Right lobe of liver (tissue), 6 donors: ENCODE measurements at regions not wholly inside any gene's neighbourhood (a gene's known extent, or its start where the extent isn't known, plus 50 kb on each side); places are given as distances from the start of the nearest gene placed in this dataset.

Experiments
- ATAC-seq, 4 donors: fragments of 200-7000 bp; cut with Tn5 transposase; one replicate each; pipeline ENCODE4 v1.9.1; 2020; ENCODE audit warnings: mild to moderate bottlenecking in 4 of 4, moderate library complexity in 4 of 4
- DNase-seq, 3 donors: peaks; one replicate each; pipeline ENCODE4 v3.0.0-alpha.2; 2020
- H3K27ac ChIP-seq, 3 donors: fragments of 200-600 bp; one replicate each; pipeline ENCODE4 v1.8.0; 2022
- H3K27me3 ChIP-seq, 2 donors: fragments of 200-600 bp; one replicate each; pipeline ENCODE4 v1.8.0; 2022
- H3K36me3 ChIP-seq, 4 donors: fragments of 200-600 bp; sonication (generic) in 1 of 4; one replicate each; pipeline versions ENCODE4 v1.5.1 to v1.8.0; 2017 to 2022; ENCODE audit warnings: control low read depth in 1 of 4
- H3K4me1 ChIP-seq, 4 donors: fragments of 200-600 bp; sonication (generic) in 1 of 4; one replicate each; pipeline versions ENCODE4 v1.5.1 to v1.8.0; 2017 to 2022; ENCODE audit warnings: control low read depth in 1 of 4
- H3K4me3 ChIP-seq, 3 donors: fragments of 200-600 bp; one replicate each; pipeline ENCODE4 v1.8.0; 2022
- H3K9me3 ChIP-seq, 4 donors: fragments of 200-600 bp; sonication (generic) in 1 of 4; one replicate each; pipeline versions ENCODE4 v1.5.1 to v1.8.0; 2017 to 2022; ENCODE audit warnings: control low read depth in 1 of 4
- POLR2A ChIP-seq: fragments of 450-650 bp; IDR thresholded peaks from one replicate; pipeline ENCODE4 v1.6.1; 2017; ENCODE audit warnings: antibody characterized with exemption, mild to moderate bottlenecking
- WGBS: methylation state at CpG from one replicate; pipeline ENCODE4 v1.1.6; 2018; ENCODE audit warnings: low coverage, low lambda C conversion rate; ENCODE audit not compliant: insufficient coverage; ENCODE audit errors: missing lambda C conversion rate; 5-methylcytosine and 5-hydroxymethylcytosine counted together
- intact Hi-C, 2 donors: fragments of 100-400 bp; cut with DNase I; formaldehyde crosslinking; loops; one replicate each; pipeline versions ENCODE4 v1.11.2 to v1.14.1; 2022
- TF ChIP-seq, protein P1 (sequence below), 4 donors: fragments of 200-600 bp in 3 of 4; fragments of 450-650 bp in 1 of 4; IDR thresholded peaks; one replicate each; pipeline versions ENCODE4 v1.5.1 to v1.8.0; 2016 to 2022; ENCODE audit warnings: antibody characterized with exemption in 4 of 4, mild to moderate bottlenecking in 2 of 4
- donor health status: DM: no; HTN: yes; CAD: no.
- donor health status: DM: no; HTN: no; CAD: no.
- donor health status: DM: no; HTN: no; CAD: no.
- donor health status: DM: no; HTN: yes; CAD: no.
- donor health status: DM: no; HTN: yes; CAD: no.

DNA sequence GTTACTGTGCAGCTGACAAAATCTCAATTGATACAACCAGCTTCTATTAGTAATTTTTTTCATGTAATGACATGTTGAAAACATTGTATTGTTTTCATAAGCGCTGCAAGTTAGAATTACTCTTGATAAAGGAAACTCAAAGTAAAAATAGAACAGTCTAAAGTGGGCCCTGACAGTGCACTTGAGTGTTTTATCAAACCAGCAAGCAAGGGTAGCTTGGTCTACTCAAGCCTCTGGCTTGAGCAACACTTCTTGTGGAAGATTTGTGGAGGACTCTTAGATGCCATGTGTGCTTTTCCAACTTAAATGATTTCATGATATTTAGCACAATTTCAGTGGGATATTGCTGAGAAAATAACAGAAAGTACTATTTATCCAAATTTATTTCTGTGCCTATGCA lies 575.7 kb upstream of the ZNF717 start:
- 63% methylated on average over 1 of the region's 1 CpG for WGBS

GRCh38 chr3:76362643-76363042 lies 577.3 kb upstream of the ZNF717 start:
- H3K9me3 ChIP-seq, result no peaks in the 10 kb centered on the region
- H3K27me3 ChIP-seq, result no peaks in the 10 kb centered on the region
- no peaks in the 10 kb centered on the region for H3K4me1 ChIP-seq
- intact Hi-C loops, result no loop called here
- H3K36me3 ChIP-seq, result no peaks in the 10 kb centered on the region
- 53% methylated on average over 6 of the region's 6 CpGs for WGBS
- ATAC-seq, result no peak
- no peak overlapping the region for H3K27ac ChIP-seq
- TF ChIP-seq, protein P1, sequence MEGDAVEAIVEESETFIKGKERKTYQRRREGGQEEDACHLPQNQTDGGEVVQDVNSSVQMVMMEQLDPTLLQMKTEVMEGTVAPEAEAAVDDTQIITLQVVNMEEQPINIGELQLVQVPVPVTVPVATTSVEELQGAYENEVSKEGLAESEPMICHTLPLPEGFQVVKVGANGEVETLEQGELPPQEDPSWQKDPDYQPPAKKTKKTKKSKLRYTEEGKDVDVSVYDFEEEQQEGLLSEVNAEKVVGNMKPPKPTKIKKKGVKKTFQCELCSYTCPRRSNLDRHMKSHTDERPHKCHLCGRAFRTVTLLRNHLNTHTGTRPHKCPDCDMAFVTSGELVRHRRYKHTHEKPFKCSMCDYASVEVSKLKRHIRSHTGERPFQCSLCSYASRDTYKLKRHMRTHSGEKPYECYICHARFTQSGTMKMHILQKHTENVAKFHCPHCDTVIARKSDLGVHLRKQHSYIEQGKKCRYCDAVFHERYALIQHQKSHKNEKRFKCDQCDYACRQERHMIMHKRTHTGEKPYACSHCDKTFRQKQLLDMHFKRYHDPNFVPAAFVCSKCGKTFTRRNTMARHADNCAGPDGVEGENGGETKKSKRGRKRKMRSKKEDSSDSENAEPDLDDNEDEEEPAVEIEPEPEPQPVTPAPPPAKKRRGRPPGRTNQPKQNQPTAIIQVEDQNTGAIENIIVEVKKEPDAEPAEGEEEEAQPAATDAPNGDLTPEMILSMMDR (IDR thresholded peaks at IDR 0.05), result no peak
- no peak for TF ChIP-seq POLR2A
- no peak for DNase-seq
- no peak overlapping the region for H3K4me3 ChIP-seq

More for the DNA sequence above, 575.7 kb upstream of the ZNF717 start:
- H3K9me3 ChIP-seq, result no peaks in the 10 kb centered on the region
- intact Hi-C loops, result no loop called here
- no peak overlapping the region for H3K27ac ChIP-seq
- TF ChIP-seq POLR2A, result no peak
- TF ChIP-seq, protein P1 (IDR thresholded peaks at IDR 0.05), result no peak
- no peaks in the 10 kb centered on the region for H3K4me1 ChIP-seq
- no peak for DNase-seq
- no peaks in the 10 kb centered on the region for H3K36me3 ChIP-seq
- ATAC-seq, result no peak
- H3K27me3 ChIP-seq, result no peaks in the 10 kb centered on the region
- no peak overlapping the region for H3K4me3 ChIP-seq

- H3K4me1 ChIP-seq, result no peaks in the 10 kb centered on the region
- no peaks in the 10 kb centered on the region for H3K27me3 ChIP-seq
- 62% methylated on average over 3 of the region's 3 CpGs for WGBS
- H3K36me3 ChIP-seq, result no peaks in the 10 kb centered on the region
- H3K27ac ChIP-seq, result no peak overlapping the region
- TF ChIP-seq, protein P1 (IDR thresholded peaks at IDR 0.05), result no peak
- TF ChIP-seq POLR2A, result no peak
- H3K9me3 ChIP-seq, result no peaks in the 10 kb centered on the region
- DNase-seq (no peak), ATAC-seq (no peak)
- no peak overlapping the region for H3K4me3 ChIP-seq
- intact Hi-C loops, result no loop called here
Measured at GRCh38 chr3:76365275-76365674, 579.9 kb upstream of the ZNF717 start.

DNA sequence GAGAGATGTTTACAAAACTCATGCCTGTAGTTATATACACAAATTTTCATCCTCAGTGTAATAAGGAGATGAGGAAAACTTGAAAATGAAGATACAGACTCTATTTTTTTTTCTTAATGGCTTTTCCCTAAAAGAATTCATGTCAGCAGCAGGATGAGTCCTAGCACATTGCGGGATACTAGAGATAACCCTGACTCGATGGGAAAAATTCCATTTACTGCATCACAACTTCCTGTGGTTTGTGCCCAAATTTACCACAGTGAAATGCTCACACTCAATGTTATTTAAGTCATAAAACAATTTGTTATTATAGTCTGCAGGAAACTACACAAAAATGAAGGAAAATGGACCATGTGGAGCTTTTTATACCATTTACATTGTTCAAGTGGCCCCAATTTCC lies 581.9 kb upstream of the ZNF717 start:
- no peaks in the 10 kb centered on the region for H3K9me3 ChIP-seq
- H3K4me1 ChIP-seq, result no peaks in the 10 kb centered on the region
- DNase-seq (no peak), ATAC-seq (no peak)
- no peak overlapping the region for H3K4me3 ChIP-seq
- TF ChIP-seq POLR2A, result no peak
- TF ChIP-seq, protein P1 (IDR thresholded peaks at IDR 0.05), result no peak
- H3K27ac ChIP-seq, result no peak overlapping the region
- WGBS, result 45% methylated on average over 2 of the region's 2 CpGs
- no peaks in the 10 kb centered on the region for H3K27me3 ChIP-seq
- no peaks in the 10 kb centered on the region for H3K36me3 ChIP-seq
- intact Hi-C loops, result no loop called here

- no peak for ATAC-seq
- intact Hi-C loops, result no loop called here
Measured at GRCh38 chr3:76369170-76369569, 583.8 kb upstream of the ZNF717 start.

More at GRCh38 chr3:76369170-76369569, 583.8 kb upstream of the ZNF717 start:
- no peaks in the 10 kb centered on the region for H3K4me1 ChIP-seq
- no peak overlapping the region for H3K4me3 ChIP-seq
- H3K9me3 ChIP-seq, result no peaks in the 10 kb centered on the region
- WGBS, result 60% methylated on average over 5 of the region's 5 CpGs
- no peak for DNase-seq
- TF ChIP-seq, protein P1 (IDR thresholded peaks at IDR 0.05), result no peak
- TF ChIP-seq POLR2A, result no peak
- no peak overlapping the region for H3K27ac ChIP-seq
- H3K36me3 ChIP-seq, result no peaks in the 10 kb centered on the region
- no peaks in the 10 kb centered on the region for H3K27me3 ChIP-seq
